ENCODE measurements at regions not wholly inside any gene's neighbourhood (a gene's known extent, or its start where the extent isn't known, plus 50 kb on each side); places are given as distances from the start of the nearest gene placed in this dataset.

GRCh38 chr11:42043312-42043711, 583.9 kb upstream of the LRRC4C start:
- TF ChIP-seq POLR2AphosphoS5 (IDR thresholded peaks at IDR 0.05; ENCODE audit: insufficient read depth, low read depth, low read length) (no peak), CTCF (IDR thresholded peaks at IDR 0.05; ENCODE audit: extremely low read depth in 1 of 2, insufficient read depth in 1 of 2, low read depth in 1 of 2, low read length in 2 of 2) (no peak)

Measured in endothelial cell of umbilical vein (primary cell).